Lower leg skin (tissue), 4 donors: ENCODE measurements at regions not wholly inside any gene's neighbourhood (a gene's known extent, or its start where the extent isn't known, plus 50 kb on each side); places are given as distances from the start of the nearest gene placed in this dataset.

Source experiments
- DNase-seq, 2 donors: peaks; one replicate each; pipeline ENCODE4 v3.0.0-alpha.2; 2019; ENCODE audit warnings: low spot score in 2 of 2
- H3K4me3 ChIP-seq: fragments of 200-600 bp; sonication (generic); 2 replicates; pipeline ENCODE4 v1.5.1; 2017; ENCODE audit warnings: mild to moderate bottlenecking, low read depth; ENCODE audit not compliant: poor library complexity, severe bottlenecking
- POLR2A ChIP-seq, 2 donors: fragments of 450-650 bp; IDR thresholded peaks; one replicate each; pipeline ENCODE4 v1.6.1; 2016 to 2017; ENCODE audit warnings: antibody characterized with exemption in 2 of 2, mild to moderate bottlenecking in 1 of 2, moderate library complexity in 1 of 2
- WGBS, 2 donors: methylation state at CpG; one replicate each; pipeline ENCODE4 v1.1.5; 2018; 5-methylcytosine and 5-hydroxymethylcytosine counted together
- intact Hi-C: fragments of 100-400 bp; cut with DNase I; formaldehyde crosslinking; loops from one replicate; pipeline ENCODE4 v1.15.0; 2023; ENCODE audit warnings: low total_unique reads
- TF ChIP-seq, protein P1 (sequence below), 3 donors: fragments of 450-650 bp; IDR thresholded peaks; one replicate each; pipeline ENCODE4 v1.5.1; 2016; ENCODE audit warnings: antibody characterized with exemption in 3 of 3, mild to moderate bottlenecking in 3 of 3, moderate library complexity in 2 of 3

DNA sequence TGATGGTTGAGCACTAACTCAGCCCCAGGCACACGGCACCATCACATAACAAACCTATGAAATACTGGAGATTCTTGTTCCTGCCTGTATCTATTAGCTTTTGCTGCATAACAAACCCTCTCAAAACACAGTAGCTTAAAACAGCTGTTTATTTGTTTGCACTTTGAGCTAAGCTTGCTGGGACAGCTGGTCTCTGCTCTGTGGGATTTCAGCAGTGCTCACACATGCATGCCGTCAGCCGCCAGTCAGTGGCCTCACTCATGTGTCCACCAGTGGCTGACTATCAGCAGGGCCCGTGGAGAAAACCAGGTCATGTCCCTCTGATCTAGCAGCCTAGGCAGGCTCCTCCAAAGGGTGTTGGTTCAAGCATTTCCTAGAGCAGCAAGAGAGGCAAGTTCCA, 52.8 kb upstream of the RAB12 start:
- H3K4me3 ChIP-seq = no peak overlapping the region
- WGBS, 2 donors = 74 to 88% methylated on average over 4 of the region's 4 CpGs
- intact Hi-C loops = no loop called here
- no peak for TF ChIP-seq POLR2A (IDR thresholded peaks at IDR 0.05)
- TF ChIP-seq, protein P1, sequence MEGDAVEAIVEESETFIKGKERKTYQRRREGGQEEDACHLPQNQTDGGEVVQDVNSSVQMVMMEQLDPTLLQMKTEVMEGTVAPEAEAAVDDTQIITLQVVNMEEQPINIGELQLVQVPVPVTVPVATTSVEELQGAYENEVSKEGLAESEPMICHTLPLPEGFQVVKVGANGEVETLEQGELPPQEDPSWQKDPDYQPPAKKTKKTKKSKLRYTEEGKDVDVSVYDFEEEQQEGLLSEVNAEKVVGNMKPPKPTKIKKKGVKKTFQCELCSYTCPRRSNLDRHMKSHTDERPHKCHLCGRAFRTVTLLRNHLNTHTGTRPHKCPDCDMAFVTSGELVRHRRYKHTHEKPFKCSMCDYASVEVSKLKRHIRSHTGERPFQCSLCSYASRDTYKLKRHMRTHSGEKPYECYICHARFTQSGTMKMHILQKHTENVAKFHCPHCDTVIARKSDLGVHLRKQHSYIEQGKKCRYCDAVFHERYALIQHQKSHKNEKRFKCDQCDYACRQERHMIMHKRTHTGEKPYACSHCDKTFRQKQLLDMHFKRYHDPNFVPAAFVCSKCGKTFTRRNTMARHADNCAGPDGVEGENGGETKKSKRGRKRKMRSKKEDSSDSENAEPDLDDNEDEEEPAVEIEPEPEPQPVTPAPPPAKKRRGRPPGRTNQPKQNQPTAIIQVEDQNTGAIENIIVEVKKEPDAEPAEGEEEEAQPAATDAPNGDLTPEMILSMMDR (IDR thresholded peaks at IDR 0.05) = no peak
- no peak for DNase-seq
